NB4 (cell line): ENCODE measurements at regions not wholly inside any gene's neighbourhood (a gene's known extent, or its start where the extent isn't known, plus 50 kb on each side); places are given as distances from the start of the nearest gene placed in this dataset.

Experiments used
- CTCF ChIP-seq: IDR thresholded peaks from one replicate; pipeline ENCODE4 v1.5.1; 2012; ENCODE audit warnings: low read depth, low read length
- MYC ChIP-seq: IDR thresholded peaks from 2 replicates; pipeline ENCODE4 v1.6.1; 2011; ENCODE audit warnings: low read depth, low read length
- POLR2A ChIP-seq: IDR thresholded peaks from 2 replicates; pipeline ENCODE4 v1.6.1; 2011; ENCODE audit warnings: mild to moderate bottlenecking; ENCODE audit not compliant: insufficient read length; ENCODE audit errors: extremely low read depth

GRCh38 chr4:111689214-111689613, 456.0 kb upstream of the FAM241A start:
- TF ChIP-seq MYC (no peak), CTCF (no peak), POLR2A (no peak)
